Fibroblast of skin of scalp (primary cell): ENCODE measurements at regions not wholly inside any gene's neighbourhood (a gene's known extent, or its start where the extent isn't known, plus 50 kb on each side); places are given as distances from the start of the nearest gene placed in this dataset.

Experiments
- DNase-seq: peaks from one replicate; pipeline ENCODE4 v3.0.0-alpha.2; 2013

DNA sequence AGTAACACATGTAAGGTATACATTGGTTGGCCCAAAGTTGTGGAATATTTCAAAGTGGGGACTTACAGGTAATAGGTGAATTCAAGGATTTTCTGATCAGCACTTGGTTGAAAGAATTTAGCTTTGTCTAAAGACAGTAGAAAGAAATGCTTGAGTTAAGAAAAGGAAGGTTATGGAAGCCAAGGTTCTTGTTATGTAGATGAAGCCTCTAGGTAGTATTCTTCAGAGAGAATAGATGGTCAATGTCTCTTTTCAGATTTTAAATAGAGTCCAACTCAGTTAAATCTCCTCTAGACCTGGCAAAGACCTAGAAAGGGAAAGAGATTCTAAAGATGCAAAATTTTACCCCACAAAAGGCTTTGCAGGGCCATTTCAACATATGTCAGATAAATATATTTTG is 157.4 kb downstream of the ANKRD30B start:
- DNase-seq = no peak

DNA sequence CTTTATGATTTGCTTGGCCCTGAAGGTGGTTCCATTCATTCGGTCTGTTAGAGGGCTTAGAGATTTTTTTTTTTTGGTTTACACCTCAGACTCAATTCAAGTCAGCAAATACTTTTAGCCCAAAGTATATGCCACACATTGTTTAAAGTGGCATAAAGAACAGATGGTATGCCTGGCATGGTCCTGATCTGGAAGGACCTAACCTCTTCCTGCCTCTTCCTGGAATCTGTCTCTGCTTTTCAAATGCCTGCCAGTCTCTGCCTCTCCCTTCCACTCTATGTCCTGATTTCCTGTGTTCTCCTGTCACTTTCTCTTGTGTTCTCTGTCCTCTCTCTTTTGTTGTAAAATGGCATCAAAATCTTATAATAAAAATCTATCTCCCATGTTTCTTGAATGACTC is 158.0 kb downstream of the ANKRD30B start:
- DNase-seq = no peak

DNA sequence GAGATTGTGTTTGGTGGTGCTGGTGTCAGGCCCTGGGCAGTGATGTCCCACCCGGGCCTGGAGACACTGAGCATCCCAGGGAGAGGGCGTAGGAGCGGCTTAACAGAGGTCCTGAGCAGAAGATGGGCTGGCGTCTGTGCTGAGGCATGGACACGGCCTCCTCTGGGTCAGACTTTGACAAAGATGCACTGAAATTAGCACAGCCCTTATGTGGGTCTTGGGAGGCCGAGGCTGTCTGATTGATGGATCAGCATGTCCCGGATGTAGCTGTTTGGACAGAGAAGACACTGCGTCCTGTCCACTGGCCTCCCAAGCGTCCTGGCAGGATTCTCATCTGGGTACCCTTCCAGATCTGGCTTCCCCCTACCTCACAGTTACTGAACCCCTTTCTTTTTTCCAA is 159.4 kb downstream of the ANKRD30B start:
- DNase-seq = no peak

DNA sequence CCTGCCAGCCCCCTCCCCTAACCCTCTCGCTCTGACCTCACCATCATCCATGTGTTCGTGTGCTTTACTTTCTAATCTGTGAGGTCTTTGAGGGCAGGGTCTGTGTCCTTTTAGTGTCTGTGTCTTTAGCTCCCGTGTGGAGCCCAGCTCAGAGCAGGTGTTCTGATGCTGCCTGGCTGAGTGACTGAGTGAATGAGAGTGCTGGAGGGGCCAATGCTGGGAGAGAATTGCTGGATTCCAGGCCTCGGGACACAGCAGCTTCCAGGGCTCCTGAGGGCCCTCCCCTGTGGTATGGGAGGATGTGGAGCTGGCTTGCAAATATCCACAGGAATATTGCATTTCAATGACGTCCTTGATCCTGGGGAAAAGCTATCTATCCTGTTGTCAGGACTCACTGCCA is 160.6 kb downstream of the ANKRD30B start:
- DNase-seq = no peak

GRCh38 chr18:14912967-14913366 is 165.0 kb downstream of the ANKRD30B start:
- no peak for DNase-seq

DNA sequence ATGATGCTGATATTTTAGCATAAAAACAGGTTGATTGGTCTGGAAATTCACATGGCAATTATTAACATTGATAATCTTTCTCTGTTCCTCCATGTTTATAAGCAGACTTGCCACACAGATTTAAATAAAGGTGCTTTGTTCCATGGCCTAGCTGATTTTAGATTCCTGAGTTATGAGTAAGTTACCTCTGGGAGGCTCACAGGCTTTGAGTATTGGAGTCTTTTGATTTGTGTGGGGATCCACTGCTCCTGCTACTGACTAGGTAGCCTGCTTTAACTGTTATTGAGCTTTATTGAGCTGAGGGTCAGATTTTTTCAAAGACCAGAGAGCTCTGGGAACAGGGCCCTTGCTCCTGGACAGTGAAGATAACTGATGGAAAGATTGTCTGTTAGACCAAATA is 166.1 kb downstream of the ANKRD30B start:
- DNase-seq = no peak

DNA sequence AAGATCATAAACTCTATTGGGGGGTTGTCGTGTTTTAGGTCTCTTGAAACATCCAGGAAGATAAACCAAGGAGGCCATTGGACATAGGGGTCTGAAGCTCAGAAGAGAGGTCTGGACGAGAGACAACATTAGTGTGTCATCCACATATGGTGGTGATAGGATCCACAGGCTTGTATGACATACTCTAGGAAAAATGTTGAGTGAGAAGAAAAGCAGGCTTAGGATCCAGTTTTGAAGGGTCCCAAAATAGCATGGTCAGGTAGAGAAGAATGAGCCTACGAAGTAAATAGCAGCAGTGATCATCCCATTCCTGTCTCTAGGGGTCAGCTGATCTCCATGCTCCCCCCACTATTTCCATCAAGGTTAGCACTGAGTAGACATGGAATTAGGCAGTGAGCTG is 166.8 kb downstream of the ANKRD30B start:
- no peak for DNase-seq

DNA sequence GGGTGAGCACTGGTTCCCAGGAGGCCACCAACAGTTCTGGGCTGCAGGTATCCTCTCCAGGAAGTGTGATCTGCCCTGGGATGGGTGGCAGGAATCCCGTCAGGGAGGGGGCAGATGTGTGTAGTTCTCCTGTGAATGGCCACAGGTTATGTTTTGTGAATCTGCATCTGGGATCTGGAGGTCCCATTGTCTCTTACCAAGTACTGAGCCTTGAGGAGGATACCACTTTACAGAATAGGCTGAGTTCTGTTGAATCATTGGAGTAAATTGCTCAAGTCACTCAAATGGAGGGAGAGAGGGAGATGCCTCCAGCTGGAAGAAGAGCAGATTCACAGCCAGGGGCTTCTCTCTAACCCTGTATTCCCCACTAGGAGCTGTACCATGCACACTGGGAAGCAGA is 168.2 kb downstream of the ANKRD30B start:
- DNase-seq = no peak

DNA sequence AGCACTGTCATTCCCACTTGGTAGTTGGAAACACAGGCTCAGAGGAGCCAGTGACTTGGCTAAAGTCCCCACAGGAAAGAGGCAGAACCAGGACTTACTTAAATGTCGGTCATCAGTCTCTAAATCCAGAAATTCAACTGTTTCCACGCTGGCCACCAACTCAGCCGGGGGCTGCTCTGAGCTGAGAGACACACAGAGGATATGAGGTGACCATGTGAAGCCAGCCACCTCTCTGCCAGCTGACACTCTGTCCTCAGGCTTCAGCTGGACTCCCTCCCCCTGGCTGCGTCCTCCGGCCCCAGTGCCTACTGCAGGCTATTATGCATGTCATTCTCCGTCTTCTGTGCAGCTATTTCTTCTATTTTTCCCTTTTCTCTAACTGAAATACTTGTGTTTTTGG is 168.9 kb downstream of the ANKRD30B start:
- DNase-seq = no peak

GRCh38 chr18:14917311-14917710 is 169.3 kb downstream of the ANKRD30B start:
- DNase-seq = no peak

- no peak for DNase-seq
These were observed 171.7 kb downstream of the ANKRD30B start for GRCh38 chr18:14919666-14920065.

DNA sequence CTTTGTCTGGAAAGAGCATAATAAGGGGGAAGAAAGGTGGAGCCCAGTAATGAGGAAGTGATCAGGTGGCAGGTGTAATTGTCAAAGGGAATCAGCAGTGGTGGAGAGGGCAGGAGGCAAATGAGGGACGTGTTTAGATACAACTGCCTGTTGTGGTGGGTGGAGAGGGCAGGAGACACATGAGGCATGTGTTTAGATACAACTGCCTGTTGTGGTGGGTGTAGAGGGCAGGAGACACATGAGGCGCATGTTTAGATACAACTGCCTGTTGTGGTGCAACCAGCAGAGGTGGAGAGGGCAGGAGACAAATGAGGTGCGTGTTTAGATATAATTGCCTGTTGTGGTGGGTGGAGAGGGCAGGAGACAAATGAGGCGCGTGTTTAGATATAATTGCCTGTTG is 173.1 kb downstream of the ANKRD30B start:
- no peak for DNase-seq

GRCh38 chr18:14921547-14921946 is 173.6 kb downstream of the ANKRD30B start:
- DNase-seq = no peak

- no peak for DNase-seq
These were observed 174.1 kb downstream of the ANKRD30B start for GRCh38 chr18:14922031-14922430.

- no peak for DNase-seq
These were observed 175.1 kb downstream of the ANKRD30B start for GRCh38 chr18:14922965-14923565.

DNA sequence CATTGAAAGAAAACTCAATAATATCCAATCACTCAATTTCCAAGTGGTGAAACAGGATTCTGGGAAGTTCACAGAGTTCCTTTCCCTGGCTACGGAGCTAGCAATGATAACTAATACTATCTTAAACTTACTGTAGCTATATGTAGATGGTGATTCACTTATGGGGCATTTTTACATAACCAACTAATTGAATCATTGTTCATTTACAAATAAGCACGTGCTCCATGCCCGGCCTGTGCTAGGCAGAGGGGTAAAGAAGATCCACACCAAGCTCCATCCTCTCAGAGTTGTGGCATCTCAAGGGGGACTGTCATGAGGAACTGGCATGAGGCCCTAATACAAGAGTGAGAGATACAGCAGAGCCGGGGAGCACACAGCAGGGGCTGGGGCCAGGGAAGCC is 176.3 kb downstream of the ANKRD30B start:
- peak; percentile 4 for DNase-seq

DNA sequence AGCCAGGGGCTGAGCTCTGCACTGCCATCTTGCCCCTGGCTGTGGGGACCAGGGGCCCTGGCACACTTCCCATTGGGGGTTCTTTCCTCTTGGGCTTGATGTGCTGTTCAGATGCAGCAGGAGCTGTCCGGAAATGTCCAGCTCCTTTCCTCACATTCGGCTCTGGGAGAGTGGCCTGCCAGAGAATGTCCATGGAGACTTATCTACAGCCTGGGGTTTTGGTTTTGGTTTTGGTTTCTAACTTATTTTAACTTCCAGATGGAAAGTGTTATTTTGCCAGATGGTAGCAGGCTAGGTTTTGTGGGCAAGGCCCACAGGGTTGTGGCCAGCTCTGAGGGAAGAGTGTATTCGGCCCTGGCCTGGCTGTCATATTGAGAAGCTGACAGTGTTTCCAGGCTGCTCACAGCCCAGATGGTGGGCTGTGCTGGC is 177.3 kb downstream of the ANKRD30B start:
- peak; percentile 3 for DNase-seq

- DNase-seq = no peak
These were observed 179.7 kb downstream of the ANKRD30B start for GRCh38 chr18:14927701-14928100.

- DNase-seq = no peak
These were observed 180.4 kb downstream of the ANKRD30B start for GRCh38 chr18:14928396-14928795.

DNA sequence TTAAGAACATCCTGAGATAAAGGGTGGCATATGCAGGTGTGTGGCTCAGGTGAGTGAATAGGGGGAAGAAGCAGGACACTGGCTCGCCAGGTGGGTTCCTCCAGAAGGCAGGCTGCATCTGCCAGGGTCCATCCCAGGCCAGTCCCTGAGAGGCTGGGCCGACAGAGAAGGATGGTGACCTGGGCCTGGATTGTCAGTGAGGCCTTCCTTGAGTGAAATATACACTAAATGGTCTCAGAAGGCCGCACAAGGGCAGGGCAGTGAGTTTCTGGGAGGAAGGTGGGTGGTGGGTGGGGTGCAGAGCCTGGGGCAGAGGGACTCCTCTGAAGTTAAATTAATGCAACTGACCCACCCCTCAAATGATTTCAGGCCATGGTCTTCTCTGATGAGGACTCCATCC is 182.1 kb downstream of the ANKRD30B start:
- DNase-seq = no peak

DNA sequence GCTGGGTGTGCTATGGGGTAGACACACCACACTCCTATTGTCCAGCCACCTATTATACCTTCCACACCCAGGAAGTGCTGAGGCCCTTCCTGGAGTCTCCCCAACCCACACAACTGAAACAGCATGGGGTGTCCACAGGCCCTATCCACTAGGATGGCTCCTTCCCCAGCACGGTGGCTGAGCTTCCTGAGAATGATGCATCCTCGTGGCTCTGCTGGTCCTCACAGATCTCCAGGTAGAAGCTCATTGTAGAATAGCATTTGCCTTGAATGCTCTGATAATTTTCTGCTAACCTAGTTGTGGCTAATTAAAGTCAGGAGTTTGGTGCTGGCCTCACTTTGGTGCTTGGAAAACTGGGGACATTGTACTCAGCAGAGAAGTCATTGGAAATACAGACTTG is 182.6 kb downstream of the ANKRD30B start:
- no peak for DNase-seq

DNA sequence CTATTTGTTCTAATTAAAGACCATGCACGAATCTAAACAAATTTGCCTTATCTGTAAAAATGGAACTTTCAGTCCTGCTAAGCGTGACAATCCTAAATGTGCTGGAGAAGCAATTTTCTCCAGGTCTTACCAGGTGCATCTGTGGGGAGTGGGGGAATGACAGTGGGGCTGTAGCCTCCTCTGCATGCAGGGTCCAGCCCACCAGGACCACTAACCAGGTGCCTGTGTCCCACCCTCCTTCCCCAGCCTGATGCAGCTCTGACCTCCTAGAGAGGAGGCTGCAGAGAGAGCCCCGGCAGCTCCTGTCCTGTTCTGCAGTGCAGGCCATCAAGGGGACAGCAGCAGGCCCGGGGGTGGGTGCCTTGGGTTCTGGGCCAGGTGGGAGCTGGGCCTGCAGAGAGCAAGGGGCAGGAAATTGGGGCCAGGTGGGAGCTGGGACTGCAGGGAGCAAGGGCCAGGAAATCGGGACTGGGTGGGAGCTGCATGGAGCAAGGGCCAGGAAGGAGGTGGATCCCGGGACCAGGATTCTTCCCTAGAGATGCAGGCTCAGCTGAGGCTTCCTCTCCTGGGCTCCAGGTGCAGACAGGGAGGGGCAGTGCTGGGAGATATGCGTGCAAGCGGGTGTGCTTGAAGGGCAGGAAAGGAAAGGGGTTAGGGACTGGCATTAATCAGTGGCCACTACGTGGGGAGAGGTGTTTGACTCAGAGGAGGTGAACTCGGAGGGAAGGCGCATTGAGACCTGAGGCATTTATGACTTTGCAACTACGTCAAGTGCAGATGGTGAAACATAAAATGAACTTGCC is 185.3 kb downstream of the ANKRD30B start:
- DNase-seq = no peak

DNA sequence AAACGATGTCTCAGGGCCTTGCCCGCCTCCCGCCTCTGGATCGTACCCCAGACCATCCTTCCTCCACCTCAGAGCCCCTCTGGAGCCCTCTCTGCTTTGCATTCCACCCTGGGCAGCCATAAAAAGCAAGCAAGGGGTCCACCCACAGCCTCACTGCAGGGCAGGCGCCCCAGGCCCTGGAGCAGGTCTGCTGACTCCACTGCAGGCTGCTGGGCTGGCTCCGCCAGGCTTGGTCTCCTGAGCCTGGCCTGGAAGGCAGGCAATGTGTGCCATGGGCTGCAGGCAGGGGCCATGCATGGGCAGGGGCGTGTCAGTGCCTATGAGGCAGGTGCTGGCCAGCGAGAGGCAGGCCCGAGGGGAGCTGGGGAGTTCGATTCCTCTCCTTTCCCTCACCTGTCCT is 186.0 kb downstream of the ANKRD30B start:
- no peak for DNase-seq

GRCh38 chr18:14935210-14935609 is 187.2 kb downstream of the ANKRD30B start:
- no peak for DNase-seq

- no peak for DNase-seq
These were observed 188.3 kb downstream of the ANKRD30B start for GRCh38 chr18:14936313-14936712.
